NCI-H774 (cell line): ENCODE measurements at regions not wholly inside any gene's neighbourhood (a gene's known extent, or its start where the extent isn't known, plus 50 kb on each side); places are given as distances from the start of the nearest gene placed in this dataset.
"Not testable (repeated sequence)": the region's sequence is repeated elsewhere in the genome, so short reads cannot be mapped to it uniquely, and the experiment has no call there.

Experiments used
- DNase-seq: peaks from one replicate; lab custom pipeline; 2025; lab: John Stamatoyannopoulos, UW

DNA sequence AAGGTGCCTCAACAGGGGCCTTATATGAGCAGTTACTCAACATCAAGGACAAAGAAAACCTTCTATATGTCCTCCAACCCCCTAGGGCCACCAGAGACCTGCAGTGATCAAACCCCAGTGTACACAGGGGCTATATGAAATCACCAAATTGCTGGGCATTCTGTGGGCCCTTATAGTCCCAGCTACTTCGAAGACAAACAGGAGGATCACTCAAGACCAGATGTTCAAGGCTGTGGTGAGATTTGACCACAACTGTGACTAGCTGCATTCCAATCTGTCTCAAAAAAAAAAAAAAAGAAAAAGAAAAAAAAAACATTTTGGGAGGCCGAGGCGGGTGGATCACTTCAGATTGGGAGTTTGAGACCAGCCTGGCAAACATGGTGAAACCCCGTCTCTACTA lies 51.0 kb upstream of the PRB2 start:
- DNase-seq, result no peak

DNA sequence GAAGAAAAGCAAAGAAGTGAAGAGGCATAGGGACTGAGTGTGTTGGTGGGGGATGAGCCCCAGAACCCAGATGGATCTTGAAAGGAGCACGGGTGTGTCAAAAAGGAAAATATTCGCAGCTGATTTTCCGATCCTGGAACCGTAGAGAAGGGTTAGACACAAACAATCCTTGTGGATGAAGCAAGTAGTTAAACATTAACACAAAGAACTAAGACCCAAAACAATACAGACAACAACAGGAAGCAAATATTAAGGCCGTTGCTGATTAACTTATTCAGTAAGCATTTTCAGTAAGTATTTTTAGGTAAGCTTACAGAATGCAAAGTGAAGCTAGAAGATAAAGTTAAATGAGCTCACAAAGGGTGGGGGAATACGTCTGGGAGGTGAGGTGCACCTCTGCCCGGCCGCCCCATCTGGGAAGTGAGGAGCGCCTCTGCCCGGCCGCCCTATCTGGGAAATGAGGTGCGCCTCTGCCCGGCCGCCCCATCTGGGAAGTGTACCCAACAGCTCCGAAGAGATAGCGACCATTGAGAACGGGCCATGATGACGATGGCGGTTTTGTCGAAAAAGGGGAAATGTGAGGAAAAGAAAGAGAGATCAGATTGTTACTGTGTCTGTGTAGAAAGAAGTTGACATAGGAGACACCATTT lies 62.8 kb upstream of the PRB2 start:
- no peak for DNase-seq

DNA sequence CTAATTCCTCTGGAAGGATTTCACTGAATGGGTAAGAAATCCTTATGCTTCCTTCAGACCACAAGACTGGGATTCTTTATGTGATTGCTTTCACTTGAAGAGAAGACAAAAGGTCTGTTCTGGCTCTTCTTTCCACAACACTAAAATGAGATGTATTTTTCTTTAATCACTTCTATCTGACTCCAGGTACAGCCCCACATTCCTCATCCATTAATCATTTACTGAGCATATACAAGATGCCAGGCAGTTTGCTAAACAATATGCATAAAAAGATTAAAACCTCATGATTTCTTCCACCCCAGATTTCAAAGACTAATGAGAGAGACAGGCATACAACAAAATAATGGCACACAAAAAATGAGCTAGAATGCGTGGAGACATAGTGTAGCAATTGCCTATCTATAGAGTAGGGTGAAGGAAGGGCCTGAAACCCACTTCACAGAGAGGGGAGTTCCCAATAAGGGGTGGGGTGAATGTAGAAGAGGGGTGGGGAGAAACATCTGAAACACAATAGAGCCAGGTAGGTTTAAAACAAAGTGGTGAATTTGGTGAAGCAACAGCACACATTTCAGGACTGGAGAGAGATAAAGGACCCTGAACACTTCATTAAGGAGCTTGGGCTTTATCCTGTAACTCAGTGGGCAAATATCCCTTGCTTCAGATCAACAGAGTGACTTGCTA lies 65.1 kb upstream of the PRB2 start:
- DNase-seq, result no peak

DNA sequence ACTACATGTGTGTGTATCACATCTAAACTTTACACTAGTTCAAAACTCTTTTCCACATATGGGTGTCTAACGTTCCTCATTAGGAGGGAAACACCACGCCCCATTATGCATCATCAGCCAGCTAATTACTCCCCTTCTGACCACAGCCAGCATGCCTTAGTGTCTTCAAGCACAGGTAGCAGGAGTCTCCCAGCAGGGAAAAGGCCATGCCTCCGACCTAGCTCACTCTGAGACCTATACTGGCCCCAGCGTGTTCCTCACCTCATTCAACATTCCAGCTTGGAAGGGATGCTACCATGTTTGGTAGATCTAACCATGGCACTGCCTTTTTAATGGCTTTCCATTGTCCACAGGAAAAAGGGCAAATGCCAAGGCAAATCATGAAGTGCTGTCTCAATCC lies 66.1 kb upstream of the PRB2 start:
- DNase-seq, result no peak

DNA sequence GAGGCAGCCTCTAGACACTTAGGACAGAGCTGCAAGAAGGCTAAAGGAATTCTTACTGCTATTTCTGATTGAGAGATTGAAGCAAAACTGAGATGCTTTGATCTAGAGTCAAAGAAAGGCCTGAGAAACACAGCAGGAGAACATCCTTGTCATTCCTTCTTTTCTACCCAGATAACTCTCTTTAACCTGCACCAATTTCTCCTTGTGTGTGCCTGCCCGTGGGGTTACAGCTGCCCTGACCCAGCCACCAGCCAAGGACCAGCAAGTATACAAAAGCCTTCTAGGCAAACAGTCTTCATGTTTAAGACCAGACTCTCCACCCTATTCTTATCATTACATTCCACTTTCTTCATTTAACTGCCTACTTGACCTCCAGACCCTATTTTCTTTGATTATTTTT lies 81.7 kb upstream of the PRB2 start:
- no peak for DNase-seq

DNA sequence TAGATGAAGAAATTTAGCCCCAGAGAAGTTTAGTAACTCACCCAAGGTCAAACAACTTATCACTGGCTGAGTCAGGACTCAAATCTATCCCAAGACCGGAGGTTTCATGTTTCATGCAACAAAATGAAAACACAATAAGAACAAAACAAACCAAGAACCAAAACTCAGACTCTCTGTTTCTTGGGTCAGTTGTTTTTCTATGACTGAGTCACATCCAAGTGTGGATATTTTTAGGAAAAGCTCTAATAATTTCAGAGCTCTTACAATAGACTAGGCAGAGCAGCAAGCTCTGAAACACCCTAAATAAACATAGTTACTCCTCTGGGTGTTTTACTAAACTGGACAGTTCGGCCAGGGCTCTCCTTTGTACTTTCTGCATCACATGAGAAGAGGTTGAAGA lies 87.6 kb upstream of the PRB2 start:
- DNase-seq, result no peak

DNA sequence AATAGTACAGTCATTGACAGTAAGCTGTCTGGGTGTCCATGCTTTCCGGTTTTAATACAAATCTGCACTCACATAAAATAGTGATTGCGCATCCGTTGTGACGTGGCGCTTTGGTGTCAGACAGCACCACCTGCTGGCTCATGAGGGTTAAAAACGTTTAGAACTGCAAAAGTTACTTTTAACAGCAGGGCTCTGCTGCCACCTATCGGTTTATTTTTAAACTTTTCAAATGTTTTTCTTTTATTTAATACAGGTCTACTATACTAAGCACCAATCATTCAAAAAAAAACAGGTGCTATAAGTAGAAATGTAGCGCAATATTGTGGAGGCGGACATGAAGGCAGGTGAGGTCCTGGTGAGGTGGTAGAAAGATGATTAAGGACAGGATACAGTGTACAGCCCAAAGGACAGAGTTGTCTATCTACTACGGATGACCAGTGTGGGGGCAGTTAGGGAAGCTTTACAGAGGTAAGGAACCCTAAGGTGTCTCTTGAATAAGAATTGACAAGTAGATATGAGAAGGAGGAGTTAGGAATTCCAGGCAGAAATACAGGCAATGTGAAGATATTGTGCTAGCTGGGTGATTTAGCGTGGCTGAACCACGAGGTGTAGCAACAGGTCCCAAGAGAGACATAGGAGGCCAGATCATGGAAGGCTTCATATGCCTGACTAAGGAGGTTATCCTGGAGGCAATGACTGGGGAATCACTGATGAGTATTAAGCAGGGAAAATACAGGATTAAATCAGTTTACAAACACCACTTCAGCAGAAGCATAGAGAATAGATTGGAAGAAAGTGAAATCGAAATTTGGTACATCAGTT lies 91.5 kb upstream of the PRB2 start:
- peak; percentile 74 for DNase-seq

DNA sequence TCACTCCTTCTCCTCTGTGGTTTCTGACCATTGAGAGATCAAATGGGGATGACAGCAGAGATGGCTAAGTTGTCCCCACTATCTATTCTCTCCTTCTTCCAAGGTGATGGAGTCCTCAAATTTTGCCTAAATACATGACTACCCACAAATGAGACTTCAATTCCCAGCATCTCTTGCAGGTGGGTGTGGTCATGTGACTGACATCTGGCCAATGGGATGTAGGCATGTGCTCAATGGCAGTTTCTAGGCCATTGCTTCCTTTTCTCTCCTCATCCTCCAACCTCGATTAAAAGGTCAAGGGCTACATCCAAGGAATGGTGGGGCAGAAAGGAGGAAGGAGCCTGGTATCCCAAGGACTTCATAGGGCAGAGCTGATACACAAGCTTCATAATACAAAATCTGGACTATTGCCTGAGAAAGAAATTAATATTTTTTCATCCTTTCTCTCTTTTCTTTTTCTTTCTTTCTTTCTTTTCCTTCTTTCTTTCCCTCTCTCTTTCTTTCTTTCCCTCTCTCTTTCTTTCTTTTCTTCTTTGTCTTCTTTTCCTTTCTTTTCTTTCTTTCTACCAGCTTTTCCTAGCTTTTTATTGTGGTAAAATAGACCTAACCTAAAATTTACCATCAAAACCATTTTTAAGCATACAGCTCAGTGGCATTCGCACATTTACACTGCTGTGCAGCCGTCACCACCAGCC lies 100.9 kb upstream of the PRB2 start:
- no peak for DNase-seq

DNA sequence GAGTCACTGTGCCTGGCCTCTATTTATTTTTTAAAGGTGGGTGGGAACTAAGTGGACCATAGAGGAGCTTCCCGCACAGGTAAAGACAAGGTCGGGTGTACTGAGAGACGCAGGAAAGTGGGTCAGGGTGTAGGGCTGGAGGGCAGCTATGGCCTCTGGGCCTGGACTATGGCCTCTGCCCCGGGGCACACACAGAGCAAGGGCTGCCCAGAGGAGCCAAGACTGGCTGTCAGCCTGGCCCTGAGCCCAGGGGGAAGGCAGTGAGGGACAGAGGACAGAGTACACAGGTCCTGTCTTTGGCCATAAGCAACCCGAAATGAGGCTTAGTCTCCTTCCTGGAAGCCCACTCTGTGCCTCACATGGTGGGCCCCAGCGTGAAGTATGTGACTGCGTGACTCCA lies 102.1 kb upstream of the PRB2 start:
- DNase-seq, result no peak

DNA sequence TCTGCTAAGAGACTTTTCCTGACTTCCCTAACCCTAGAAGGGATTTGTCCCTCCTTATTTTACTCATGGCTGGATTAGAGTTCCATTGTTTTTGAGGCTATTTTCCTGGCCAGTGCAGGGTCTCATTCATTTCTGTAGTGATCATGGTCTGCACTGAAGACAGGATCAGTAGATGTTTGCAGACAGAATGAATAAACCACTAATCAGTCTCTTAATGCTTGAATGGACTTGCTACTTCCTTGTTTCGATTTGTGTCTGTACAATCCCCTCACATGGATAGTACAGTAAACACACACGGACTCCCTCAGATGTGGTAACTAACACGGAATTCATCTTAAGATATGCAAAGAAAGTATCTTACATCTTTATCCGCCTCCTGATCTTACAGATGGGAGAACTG lies 102.6 kb upstream of the PRB2 start:
- DNase-seq, result no peak

DNA sequence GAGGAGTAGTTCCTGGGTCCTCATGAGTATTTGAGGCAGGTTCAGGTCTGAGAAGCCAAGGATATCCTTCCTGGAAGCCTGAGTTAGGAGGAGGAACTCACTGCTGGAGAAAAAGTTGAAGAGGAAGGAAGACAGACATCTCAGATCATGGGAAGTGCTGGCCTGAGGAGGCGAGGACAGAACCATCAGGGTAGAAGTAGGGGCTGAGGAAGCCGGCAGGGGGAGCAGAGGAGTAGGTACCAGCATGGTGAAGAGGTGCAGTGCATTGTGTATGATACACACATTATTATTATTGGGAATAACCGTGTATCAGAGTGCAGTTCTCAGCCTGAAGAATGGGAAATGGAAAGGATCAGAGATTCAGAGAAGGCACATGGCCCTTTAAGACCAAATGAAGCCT lies 103.2 kb upstream of the PRB2 start:
- not testable (repeated sequence) for DNase-seq

DNA sequence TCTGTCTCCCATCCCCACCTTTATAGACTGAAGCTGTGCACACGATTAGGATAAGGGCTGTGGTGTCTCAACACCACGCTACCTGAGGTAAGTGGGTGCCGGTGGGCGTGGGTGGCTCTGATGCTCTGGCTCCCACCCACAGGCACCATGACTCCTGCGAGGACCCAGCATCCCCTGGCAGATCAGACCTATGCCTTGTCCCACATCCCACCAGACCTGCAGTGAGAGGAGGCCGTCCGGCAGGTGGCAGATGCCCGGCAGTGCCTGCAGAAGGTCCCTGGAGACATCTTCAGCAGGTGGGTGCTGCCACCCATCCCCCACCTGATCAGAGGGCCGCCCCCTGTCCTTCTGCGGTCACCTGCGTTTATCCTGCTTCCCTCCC lies 104.4 kb upstream of the PRB2 start:
- no peak for DNase-seq

DNA sequence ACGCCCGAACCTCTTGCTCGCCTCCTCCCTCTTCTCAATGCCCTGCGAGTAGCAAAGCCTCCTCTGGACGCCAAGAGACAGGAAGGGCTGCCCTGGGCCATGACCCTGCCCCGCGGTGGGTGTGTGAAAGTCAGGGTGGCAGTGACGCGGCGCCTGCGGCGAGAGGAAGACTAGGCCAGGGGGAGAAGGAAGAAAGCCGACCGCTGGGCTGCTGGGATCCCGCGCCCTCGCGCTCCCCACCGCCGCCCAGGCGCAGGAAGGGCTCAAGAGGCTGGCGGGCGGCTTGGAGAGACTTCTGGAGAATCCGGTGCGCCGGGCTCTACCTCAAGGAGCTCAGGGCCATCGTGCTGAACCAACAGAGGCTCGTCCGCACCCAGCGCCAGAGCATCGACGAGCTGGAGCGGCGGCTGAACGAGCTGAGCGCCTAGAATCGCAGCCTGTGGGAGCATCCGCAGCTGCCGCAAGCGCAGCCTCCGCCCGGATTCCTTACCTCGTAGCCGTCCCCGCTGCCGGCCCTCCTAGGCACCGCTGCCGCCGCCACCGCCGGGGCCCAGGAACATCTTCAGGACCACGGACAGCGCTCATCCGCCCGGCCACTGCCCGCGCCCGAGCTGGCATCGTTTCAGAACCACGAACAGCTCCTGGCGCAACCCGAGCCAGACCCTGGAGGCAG lies 105.0 kb upstream of the PRB2 start:
- peak; percentile 12 for DNase-seq

DNA sequence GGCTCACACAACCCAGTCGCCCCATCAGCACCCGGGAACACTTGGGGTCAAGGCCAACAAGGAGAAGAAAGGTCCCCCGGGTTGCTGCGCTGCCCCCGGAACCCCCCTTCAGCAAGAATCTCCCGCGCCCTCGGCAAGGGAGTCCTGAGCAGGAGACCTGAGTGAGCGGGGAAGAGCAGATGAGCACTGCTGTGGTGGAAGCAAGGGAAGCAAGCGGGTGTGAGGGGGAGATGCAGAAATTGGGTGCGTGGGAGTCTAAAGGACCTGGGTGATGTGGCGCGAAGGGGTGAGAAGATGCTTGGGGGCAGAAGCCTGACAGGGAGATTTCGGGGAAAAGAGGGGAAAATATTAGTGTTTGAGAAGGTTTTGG lies 105.5 kb upstream of the PRB2 start:
- DNase-seq, result no peak

DNA sequence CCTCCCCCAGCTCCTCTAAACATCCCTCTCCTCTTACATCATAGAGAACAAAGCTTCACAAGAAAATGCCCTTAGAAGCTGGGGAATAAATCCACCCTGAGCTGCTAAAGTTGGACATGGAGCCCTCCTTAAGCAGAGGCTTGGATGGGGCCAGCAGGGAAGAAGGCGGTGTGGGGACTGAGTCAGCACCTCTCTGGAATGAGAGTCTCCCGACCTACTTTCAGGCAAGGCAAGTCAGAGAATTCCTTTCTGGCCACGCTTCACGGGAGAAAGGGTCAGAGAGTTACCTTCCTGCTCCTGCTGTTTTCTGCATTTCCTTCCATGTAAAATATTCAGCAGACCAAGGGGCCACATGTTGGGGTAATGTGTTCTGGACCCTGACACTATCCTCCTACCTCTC lies 113.3 kb upstream of the PRB2 start:
- DNase-seq, result no peak

DNA sequence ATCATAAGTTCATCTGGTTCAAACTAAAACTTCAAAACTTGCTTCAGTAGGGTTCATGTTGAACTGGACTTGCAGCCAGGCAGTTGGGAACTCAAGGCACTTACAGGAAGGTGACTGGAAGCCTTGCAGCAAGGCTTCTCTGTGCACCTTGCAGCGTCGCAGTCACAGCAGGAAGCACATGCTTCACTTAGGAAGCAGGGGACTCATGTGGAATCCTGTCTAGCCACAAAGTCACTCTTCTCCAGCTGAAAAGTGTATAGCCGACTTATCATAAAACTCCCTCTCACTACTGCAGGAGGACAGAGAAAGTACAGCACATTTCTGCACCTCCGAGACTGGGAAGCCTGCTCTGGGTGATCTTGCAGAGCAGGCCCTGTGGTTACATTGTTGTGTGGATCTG lies 114.0 kb upstream of the PRB2 start:
- DNase-seq, result no peak

DNA sequence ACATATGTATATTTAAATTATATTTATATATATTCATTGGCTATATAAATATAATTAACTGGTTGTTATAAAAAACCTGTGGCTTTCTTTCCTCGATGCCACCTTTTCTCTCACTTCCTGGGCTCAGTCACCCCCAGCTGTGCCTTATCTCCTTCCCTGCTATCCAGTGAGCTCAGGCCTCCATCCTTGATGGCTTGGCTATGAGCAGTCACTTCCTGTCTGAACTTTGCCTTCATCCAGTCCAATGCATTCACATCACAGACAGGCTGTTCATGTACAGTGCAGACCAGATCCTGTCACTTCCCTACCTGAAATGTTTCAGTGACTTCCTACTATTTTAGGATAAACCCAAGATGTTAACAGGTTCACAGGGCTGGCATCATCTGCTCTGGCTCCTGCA lies 115.3 kb upstream of the PRB2 start:
- DNase-seq, result no peak

DNA sequence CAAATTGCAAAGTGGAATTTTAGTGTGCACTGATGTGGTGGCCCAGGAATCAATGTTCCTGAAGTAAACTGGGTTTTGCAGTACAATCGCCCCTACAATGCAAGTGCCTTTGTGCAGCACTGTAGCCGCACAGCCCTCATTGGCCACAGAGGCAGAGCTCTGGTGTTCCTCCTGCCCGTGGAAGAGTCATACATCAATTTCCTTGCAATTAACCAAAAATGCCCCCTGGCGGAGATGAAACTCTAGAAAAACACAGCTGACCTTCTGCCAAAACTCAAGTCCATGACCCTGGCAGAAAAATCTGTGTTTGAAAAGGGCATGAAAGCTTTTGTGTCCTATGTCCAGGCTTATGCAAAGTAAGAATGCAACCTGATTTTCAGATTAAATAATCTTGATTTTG lies 117.9 kb upstream of the PRB2 start:
- no peak for DNase-seq

DNA sequence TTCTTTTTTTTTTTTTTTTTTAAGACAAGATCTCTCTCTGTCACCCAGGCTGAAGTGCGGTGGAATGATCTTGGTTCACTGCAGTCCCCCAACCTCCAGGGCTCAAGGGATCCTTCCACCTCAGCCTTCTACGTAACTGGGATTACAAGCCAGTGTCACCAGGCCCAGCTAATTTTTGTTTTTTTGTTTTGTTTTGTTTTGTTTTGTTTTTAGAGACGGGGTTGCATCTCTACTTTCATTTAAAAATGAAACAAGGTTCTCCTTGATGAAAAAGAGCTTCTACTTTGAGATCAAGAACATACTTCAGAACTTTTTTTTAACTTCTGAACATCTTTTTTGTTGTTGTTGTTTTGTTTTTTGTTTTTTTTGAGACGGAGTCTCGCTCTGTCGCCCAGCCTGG lies 121.7 kb upstream of the PRB2 start:
- no peak for DNase-seq

DNA sequence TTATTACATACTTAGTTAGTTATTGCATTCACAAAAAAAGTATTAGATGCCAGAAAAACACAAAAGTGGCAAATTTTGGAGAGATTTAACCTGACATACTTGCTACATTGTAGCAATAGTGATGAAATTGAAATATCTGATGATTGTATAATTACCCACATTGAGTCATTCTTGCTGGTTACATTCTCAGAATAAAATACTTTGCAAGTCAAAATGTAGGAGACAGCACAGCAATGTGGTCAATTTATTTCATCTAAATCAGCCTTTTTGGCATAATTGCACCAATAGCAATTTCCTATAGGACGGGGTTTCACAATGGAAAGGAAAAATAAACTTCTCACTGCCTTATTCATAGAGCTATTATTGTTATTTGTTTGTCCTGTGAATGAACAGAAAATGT lies 125.0 kb upstream of the ETV6 start:
- no peak for DNase-seq

DNA sequence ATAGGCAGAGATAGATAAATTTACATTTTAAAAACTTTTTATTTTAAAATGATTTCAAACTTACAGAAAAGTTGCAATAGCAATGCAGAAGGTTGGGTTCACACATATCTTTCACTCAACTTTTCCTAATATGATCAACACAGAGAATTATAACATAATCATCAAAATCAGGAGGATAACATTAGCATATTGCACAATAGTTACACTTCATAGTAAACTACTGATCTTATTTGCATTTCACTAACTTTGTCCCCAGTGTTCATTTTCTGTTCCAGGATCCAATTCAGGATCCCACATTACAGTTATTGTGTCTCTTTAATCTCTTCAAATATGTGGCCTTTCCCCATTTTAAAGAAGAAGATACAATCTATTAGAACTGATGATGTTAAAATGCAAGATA lies 115.4 kb upstream of the ETV6 start:
- DNase-seq, result no peak

DNA sequence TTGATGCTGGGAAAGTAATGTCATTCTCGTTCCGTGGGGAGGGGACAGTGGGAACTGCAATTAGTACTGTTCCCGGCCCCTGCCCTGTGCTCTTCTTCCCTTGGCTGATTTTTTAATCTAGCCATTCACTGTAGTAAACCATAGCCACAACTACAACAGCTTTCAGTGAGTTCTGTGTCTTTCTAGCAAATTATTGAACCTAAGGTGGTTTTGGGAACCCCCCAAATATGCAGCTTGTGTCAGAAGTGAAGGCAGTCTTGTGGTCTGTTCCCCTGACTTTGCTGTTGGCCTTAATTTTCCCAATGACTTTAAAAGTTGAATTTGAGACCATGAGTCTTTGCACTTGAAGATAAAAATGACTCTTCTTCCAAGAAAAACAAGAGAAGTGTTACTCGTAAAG lies 114.3 kb upstream of the ETV6 start:
- DNase-seq, result no peak
